Posterior vena cava (tissue), 2 donors: ENCODE measurements at regions not wholly inside any gene's neighbourhood (a gene's known extent, or its start where the extent isn't known, plus 50 kb on each side); places are given as distances from the start of the nearest gene placed in this dataset.

Experiments
- DNase-seq: peaks from one replicate; pipeline ENCODE4 v3.0.0-alpha.2; 2020; ENCODE audit warnings: low spot score
- intact Hi-C, 2 donors: fragments of 100-400 bp; cut with DNase I; formaldehyde crosslinking; loops; one replicate each; pipeline versions ENCODE4 v1.14.1 to v1.14.2; 2022 to 2023
- donor health status: DM: yes; HTN: yes; CAD: no.
- donor health status: DM: yes; HTN: yes; CAD: no.

DNA sequence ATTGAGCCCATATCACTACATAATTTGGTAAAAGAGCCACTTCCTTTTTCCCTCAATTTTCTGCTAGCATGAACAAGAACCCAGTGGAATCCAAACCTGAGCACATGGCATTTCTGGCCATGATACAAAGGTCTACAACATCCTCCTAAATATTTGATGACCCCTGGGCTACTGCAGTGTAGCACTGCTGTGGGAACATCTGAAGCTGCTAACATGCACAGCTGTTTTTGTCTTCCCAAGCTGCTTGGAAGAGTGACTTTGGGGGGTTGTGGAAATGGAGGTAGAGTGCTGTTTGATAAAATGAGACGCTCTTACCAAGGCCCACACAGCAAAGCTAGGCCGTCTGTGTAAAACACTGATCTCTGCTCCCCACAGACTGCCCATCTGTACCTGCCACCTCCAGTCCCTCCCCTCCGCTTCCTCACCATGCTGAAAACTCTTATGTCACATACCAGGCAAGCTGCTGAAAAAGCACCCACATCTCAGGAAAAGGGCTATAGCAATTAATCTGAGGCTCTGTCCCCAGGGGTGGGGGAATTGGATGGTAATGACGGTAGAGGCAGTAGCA lies 197.2 kb upstream of the HNRNPA3 start:
- intact Hi-C loops = no loop called here
- DNase-seq = no peak

DNA sequence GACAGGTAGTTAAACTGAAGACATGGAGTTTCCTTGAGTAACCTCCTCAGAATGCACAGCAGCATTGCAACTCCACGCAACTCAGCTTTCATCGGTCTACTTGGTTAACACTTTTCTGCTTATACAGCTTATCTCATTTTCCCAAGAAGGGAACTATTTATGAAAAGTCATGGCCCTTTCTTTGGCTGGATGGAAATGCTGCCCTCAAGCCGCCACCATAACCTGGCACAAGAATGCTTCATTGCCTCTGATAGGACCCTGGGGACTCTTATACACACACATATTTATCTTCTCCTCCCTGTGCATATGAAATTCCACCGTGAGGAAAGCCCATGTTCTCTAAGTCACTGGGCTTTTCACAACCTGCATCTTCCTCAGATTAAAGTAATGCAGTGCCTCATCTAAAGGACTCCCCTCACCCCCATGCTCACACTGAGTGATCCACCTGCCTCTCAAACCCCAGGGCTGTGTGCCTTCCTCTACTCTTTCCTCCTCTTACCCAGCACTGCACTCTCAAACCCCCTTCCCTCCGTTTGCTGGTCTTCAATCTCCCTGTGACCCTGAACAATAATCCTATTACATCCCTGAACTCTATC lies 192.0 kb upstream of the HNRNPA3 start:
- DNase-seq = no peak
- intact Hi-C loops = no loop called here

DNA sequence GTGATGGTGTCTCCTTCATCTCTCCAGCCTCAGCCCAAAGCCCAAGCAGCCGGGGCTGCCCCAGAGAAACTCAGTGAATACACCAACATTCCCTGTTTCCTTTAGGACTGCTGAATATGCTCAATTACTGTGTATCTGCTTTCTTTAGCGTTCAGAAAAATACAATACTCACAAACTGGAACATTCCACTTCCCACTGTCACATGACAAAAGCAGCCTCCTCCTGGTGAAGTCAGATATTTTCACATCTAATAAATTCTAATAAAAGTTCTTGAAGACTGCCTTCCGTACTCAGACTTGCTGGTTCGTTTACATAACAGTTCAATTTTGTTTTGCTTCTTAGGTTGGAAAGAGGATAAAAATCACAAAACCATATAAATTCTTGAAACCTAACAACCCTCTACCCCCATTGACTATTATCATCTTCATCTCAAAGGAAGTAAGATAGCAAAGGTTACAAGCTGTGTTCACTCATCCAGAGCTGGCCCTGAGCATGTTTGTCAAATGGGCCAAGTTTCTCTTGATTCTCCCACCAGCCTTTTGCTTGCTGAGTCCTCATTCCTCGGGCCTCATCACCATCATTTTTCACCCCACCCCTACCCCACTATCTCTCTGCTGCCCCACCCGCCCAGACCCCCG lies 190.8 kb upstream of the HNRNPA3 start:
- no peak for DNase-seq
- intact Hi-C loops = no loop called here

DNA sequence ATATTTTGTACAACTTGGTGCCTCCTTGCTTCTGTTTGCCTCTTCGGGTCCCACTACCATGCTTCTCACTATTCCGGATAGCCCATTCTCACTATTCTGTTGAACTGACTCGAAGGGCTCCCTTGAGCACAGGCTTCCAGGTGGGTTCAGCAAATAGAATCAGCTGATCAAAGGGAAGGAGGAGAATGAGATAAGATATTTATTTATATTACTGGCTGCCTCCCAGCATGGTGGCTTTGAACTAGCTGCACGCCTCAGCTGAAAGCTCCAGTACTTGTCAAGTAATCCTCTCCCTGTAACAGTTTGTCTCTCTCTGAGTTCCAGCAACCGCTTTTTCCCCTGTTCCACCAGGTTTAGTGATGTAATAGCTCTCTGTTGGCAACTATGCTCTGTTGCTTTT lies 187.8 kb upstream of the HNRNPA3 start:
- intact Hi-C loops = no loop called here
- no peak for DNase-seq

DNA sequence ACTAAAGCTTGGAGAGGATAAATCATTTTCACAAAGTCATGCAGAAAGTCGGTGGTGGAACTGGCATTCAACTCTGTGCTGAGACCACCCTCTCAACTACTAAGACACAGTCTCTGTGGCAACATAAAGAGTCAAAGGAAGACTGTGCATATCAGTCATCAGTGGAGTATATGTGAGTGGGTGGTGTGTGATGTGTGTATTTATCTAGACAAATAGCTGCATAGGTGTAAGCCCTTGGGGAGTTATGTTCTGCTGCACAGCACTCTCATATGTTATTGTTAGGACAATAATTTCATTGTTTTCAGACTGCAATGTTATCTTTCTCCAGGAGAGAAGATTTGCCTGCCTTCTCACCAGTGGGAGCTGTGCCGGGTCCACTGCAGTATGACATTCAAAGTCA lies 186.3 kb upstream of the HNRNPA3 start:
- DNase-seq = no peak

DNA sequence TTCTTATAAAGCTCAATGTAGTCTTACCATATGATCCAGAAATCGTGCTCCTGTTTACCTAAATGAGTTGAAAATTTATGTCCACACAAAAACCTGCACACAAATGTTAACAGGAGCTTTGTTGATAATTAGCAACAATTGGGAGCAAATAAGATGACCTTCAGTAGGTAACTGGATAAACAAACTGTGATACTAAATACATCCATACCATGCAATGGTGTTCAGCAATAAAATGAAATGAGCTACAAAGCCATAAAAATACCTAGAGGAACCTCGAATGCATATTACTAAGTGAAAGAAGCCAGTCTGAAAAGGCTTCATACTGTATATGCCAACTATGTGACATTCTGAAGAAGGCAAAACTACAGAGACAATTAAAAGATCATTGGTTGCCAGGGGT lies 185.6 kb upstream of the HNRNPA3 start:
- no peak for DNase-seq
- intact Hi-C loops = no loop called here

More for the DNA sequence above, 186.3 kb upstream of the HNRNPA3 start:
- intact Hi-C loops = no loop called here

DNA sequence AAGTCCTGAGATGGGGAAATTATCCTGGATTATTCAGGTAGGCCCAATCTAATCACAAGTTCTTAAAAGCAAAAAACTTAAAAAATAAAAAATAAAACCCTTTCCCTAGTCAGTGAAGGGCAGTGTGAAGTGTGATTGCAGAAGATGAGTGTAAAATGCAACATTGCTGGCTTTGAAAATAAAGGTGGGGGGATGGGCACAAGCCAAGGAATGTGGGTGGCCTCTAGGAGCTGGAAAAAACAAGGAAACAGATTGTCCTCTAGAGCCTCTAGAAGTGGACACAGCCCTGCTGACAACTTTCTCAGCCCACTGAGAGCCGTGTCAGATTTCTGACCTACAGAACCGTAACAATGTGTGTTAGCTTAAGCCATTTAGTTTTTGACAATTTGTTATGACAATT lies 184.3 kb upstream of the HNRNPA3 start:
- no peak for DNase-seq
- intact Hi-C loops = loop anchor here in 1 of 2 donors (2.0 kb wide), 1 partner anchor 19 kb away; no protein-coding TSS in a partner anchor

DNA sequence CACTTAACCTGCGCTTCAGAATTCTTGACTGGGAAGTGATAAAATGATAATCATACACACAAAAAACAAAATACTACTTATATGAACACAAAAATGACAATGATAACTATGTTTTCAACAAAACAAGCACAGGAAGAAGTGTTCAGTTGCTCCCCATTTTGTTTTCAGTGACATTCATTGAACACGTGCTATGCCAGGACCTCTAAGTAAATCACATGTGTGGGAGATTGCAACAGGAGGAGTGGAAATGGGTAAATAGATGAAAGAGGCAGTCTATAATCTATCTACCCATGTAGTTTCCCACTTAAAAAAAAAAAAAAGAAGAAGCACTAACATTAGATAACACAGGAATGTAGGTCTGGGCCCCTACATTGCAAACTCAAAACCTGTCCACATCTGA lies 183.5 kb upstream of the HNRNPA3 start:
- intact Hi-C loops = loop anchor here in 1 of 2 donors (2.0 kb wide), 1 partner anchor 20 kb away; no protein-coding TSS in a partner anchor
- no peak for DNase-seq

DNA sequence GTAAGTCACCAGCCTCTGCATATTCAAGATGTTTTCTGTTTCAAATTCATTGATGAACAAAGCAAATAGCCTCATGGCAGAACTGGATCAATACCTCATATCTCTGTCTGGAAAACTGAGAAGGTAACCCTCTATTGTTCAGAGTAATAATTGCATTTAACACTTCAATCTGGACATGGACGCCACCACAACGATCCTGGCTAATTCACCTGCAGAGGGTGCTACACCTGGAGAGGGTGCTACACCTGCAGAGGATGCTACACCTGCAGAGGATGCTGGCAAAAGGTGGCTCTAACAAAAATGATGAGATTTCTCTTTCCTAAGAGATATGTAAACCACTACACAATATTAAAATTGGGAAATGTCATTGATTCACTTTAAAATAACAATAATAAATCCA lies 183.1 kb upstream of the HNRNPA3 start:
- DNase-seq = no peak
- intact Hi-C loops = loop anchor here in 1 of 2 donors (2.0 kb wide), 1 partner anchor 21 kb away; no protein-coding TSS in a partner anchor

DNA sequence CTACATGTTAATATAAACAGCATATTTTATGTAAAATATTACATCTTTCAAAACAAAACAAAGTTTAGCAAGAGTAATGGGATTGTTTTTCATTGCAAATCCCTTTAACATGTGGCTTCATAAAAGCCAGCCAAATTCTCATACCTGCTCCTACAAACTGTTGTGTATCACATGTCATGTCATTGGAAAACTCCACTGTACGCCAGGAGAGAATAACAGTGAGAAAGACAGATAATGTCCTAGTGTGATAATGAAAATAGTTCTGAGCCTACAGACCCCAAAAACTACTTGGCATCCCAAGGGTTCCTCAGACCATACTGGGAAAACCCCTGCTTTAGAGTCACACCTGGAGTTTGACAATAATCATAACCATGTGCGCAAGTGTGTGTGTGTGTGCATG lies 182.7 kb upstream of the HNRNPA3 start:
- intact Hi-C loops = loop anchor here in 1 of 2 donors (2.0 kb wide), 1 partner anchor 21 kb away; no protein-coding TSS in a partner anchor

DNA sequence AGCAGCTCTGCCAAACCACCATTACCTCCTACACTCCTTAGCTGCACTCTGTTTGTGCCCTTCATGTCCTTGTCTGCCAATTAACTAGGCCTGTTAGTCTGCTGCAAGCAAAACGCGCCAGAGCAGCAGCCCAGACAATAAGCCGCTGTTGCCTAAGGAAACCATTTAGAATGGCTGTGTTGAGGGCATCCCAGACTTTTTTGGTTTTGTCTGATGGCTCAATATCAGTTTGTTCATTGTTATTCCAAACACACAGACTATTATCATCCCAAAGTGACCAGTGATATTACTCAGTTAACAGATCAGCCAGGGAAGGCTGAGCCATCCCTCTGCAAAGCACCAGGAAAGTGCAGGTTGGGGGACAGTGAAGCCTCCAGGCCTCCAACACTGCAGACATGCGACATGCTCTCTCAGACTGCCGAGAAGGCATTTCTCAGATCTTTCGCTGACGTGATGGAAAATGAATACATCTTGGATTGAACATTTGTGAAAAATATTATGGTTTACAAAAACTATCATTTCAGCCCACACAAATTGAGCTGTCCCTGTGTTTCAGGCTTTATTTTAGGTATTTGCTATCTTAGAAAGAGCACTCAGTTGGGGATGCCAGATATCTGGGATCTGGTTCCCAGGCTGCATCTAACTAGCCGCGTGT lies 182.0 kb upstream of the HNRNPA3 start:
- DNase-seq = no peak
- intact Hi-C loops = no loop called here

More for the DNA sequence above, 182.7 kb upstream of the HNRNPA3 start:
- DNase-seq = no peak

DNA sequence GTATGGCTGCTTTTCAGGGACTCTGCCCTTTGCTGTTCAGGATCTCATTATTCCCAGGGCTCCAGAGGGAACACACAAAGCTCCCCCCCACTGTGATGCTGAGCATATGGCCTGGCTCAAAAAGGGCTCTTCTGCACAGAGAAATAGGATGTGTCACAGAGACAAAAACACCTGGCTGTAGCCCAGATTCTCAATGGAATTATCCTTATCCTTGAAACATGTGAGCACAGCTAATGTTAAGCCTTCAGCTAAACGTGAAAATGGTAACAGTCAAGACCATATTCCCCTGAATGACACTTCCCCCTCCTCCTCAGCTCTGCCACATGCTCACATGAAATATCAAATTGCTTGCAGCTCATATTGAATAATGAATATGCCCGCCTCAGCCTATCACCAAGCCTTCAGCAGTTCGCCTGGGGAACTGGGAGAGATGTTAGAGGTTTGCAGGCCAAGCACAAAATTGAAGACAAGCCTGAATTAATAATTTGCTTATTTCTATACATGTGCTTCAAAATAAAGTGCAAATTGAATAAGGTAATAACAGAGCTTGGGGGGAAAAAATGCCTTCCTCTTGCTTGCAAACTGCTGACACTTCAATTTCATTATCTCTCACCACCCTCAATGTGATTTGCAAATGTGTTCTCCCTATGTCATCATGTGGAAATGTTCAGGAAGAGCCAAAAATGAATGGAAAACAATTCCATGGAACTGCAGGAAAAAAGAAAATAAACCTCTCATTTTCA lies 181.0 kb upstream of the HNRNPA3 start:
- no peak for DNase-seq
- intact Hi-C loops = no loop called here

DNA sequence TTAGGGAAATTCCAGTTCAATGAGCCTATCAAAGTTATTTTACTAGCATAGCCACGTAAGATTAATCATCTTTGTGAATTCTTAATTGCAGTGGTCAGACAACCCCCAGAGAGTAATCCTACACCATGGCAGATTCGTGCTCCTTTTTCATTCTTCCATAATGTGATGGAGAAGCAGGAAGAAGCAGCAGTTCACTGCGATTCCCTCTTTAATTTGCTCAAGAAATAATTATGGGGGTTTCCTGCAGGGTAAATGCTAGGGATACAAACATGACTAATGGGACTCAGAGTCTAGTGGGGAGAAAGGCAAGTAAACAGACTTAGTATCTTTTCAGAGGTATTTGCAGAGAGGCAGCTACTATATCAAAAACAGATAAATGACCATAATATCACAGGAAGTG lies 175.8 kb upstream of the HNRNPA3 start:
- no peak for DNase-seq
- intact Hi-C loops = no loop called here

DNA sequence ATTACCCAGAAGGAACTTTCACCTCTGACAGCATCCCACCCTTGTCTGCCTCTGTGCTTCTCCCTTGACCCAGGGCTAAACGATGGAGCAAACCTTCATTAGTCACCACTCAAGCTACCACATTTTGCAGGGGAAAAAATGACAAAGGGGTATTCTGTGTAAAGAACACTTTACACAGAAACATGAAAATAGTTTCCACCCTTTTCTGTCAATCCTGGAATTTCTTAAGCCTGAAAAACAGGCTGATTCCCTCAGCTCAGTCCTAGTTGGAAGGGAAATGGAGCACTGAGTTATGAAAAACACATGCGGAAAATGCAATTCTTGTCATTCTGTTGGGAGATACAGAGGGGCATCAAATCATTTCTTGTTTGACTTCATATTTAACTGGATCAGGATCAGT lies 175.0 kb upstream of the HNRNPA3 start:
- intact Hi-C loops = no loop called here
- no peak for DNase-seq

DNA sequence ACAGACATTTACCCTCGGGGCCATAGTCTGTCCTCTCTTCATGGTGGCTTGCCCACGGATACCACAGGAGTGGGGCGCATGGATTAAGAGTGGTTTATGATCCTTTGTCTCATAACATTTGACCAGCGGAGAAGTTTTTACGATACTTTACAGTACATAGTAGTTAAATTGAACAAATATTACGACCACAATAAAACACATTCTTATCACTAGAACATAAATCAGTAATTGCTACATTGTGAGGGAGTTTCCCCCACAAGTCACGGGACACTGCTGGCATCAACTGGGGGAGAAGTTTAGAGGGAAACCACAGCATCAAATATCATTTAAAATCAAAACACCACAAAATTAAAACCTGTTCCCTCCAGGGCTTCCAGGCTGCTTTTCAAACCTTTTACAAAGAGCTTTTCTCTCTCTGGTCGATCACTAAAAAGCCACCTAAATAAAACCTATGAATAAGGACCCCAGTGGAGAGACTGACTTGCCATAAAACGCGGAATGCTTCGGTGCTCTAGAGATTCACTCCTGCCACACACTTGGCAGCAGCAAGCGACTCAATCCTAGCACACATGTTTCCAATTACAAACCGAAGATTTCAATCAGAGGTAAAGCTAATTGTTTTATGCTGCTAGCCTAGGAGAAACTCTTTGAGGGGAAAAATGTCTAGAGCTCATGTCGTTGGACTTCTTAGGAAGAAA lies 173.7 kb upstream of the HNRNPA3 start:
- DNase-seq = no peak
- intact Hi-C loops = no loop called here

DNA sequence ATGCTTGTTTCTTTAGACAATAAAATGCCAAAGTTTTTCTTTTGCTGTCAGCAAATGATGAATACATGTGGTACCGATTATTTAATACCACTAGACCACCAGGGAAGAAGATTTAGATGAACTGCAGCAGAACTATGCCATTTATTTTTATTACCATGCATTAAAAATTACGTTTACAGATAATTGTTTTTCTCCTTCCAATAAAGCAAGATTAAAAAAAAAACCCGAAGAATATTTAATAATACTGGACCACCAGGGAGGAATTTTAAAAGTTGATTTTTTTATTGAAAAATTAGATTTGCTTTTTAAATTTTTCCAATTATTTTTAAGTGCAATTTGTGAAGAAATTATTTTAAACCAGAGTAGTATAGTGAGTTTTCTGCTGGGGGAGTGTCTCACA lies 170.3 kb upstream of the HNRNPA3 start:
- no peak for DNase-seq

DNA sequence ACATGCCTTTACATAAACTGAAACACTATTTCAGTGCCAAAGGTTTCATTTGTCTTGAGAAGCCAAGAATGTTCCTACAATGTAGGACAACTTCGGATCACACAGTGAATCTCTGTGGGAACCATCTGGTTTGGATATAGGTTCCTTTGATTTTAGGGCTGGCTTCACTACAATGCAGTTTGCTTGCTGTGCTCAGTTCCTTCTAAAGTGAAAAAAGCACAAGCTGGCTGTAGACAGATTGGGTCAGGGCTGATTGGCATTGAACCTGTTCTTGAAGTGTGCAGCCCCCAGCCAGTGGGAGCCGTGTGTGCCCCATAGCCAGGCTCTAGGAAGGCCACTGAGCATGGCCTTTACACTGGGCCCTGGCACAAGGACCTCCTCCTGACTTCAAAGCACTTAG lies 167.9 kb upstream of the HNRNPA3 start:
- intact Hi-C loops = no loop called here
- DNase-seq = no peak

More for the DNA sequence above, 170.3 kb upstream of the HNRNPA3 start:
- intact Hi-C loops = no loop called here

DNA sequence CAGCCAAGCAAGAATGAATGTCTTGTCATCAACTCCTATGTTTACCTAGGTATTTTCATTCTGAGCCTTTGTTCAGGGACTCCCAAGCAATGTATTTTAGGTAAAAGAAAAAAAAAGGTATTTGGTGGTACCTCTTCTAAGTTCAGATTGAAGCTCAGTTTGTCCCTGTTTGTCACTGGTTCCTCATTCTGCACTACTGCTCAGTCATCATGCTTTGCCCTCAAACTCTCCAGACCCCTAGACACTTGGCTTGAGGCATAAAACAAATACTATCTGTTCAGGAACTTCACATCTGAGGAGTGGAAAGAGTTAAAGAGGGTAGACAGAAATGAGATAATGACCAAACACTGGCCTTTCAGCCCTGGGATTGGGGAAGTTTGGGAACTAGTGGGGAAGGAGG lies 163.6 kb upstream of the HNRNPA3 start:
- intact Hi-C loops = no loop called here
- no peak for DNase-seq

DNA sequence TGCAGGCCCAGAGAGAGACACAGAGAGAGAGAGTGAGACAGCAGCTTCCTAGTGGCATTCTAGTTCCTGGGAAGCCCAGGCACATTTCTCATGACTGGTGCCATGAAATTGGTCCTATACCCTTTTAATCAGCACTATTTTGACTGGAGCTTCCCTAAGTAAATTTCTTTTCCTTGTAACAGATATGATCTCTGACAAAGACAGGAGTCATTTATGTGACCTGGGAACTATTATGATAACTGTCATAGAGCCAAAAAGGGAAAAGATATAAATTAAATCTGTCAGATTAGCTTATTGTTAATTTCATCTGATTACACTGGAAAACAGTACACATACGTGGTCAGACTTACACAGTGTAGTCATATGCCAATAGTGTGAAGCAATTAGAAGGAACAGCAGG lies 161.3 kb upstream of the HNRNPA3 start:
- no peak for DNase-seq
- intact Hi-C loops = no loop called here
